Endothelial cell of umbilical vein (primary cell): ENCODE measurements at regions not wholly inside any gene's neighbourhood (a gene's known extent, or its start where the extent isn't known, plus 50 kb on each side); places are given as distances from the start of the nearest gene placed in this dataset.

Source experiments
- BruUV-seq: library from RNA; stranded (reverse); fragments of 400-500 nt; replicated peaks from 2 replicates; lab custom pipeline; 2021; lab: Mats Ljungman, UMichigan
- CTCF ChIA-PET: fragments of 300-600, 350-600 bp; sonication (Branson Sonifier 250); formaldehyde crosslinking; loops from one replicate; lab custom pipeline; 2021; ENCODE audit warnings: antibody characterized with exemption, inconsistent platforms; lab: Charles Lee
- POLR2A ChIA-PET: fragments of 300-600, 350-600 bp; sonication (Branson Sonifier 250); formaldehyde crosslinking; loops from one replicate; lab custom pipeline; 2021; ENCODE audit warnings: antibody characterized with exemption, inconsistent platforms; lab: Charles Lee
- DNase-seq: peaks from one replicate; pipeline ENCODE4 v3.0.0-alpha.2; 2011; ENCODE audit warnings: low read depth, low spot score
- FAIRE-seq: peaks from 2 replicates; lab custom pipeline; 2011; peaks lifted over from hg19 to GRCh38; lab: Jason Lieb, UNC
- H2AFZ ChIP-seq: 2 replicates; pipeline ENCODE4 v1.6.0; 2012; ENCODE audit warnings: low read depth, low read length, control low read depth, inconsistent platforms
- H3K27ac ChIP-seq: 2 replicates; pipeline ENCODE4 v1.5.1; 2011; ENCODE audit warnings: low read depth, mild to moderate bottlenecking, control low read depth, low read length, moderate library complexity; ENCODE audit not compliant: insufficient read depth
- H3K27me3 ChIP-seq, 2 experiments: 2 replicates each; pipeline versions ENCODE4 v1.6.0 to v1.6.1; 2011; ENCODE audit warnings: low read length in 2 of 2, mixed read lengths in 1 of 2; ENCODE audit not compliant: control insufficient read depth in 2 of 2, insufficient read depth in 2 of 2
- H3K36me3 ChIP-seq, 2 experiments: 2 replicates in 1 of 2; 3 replicates in 1 of 2; pipeline ENCODE4 v1.5.1; 2011; ENCODE audit warnings: low read length in 2 of 2, mild to moderate bottlenecking in 1 of 2, moderate library complexity in 1 of 2; ENCODE audit not compliant: control insufficient read depth in 2 of 2, insufficient read depth in 2 of 2; ENCODE audit errors: extremely low read depth in 1 of 2
- H3K4me1 ChIP-seq: 3 replicates; pipeline ENCODE4 v1.5.1; 2011; ENCODE audit warnings: mild to moderate bottlenecking, low read length; ENCODE audit not compliant: control insufficient read depth, insufficient read depth; ENCODE audit errors: extremely low read depth
- H3K4me2 ChIP-seq: 2 replicates; pipeline ENCODE4 v1.6.1; 2011; ENCODE audit warnings: low read length, control low read depth, mixed read lengths; ENCODE audit not compliant: insufficient read depth
- H3K4me3 ChIP-seq, 3 experiments: fragments of 200-600 bp in 1 of 3; sonication (generic), shearing (Covaris generic) in 1 of 3; replicated peaks in 1 of 3; 2 replicates each; pipeline ENCODE4 v1.5.1; 2011 to 2016; ENCODE audit warnings: control low read depth in 3 of 3, low read length in 3 of 3, mild to moderate bottlenecking in 2 of 3, inconsistent platforms in 1 of 3, low read depth in 1 of 3, moderate library complexity in 1 of 3; ENCODE audit not compliant: insufficient read depth in 1 of 3
- H3K79me2 ChIP-seq: 2 replicates; pipeline ENCODE4 v1.6.0; 2012; ENCODE audit warnings: low read length, inconsistent platforms; ENCODE audit not compliant: control insufficient read depth, insufficient read depth
- H3K9ac ChIP-seq: replicated peaks from 2 replicates; pipeline ENCODE3; 2011; ENCODE audit warnings: low read length, control low read depth; ENCODE audit not compliant: insufficient read depth; ENCODE audit errors: extremely low read depth
- H3K9me1 ChIP-seq: replicated peaks from 3 replicates; pipeline ENCODE4 v1.6.0; 2011; ENCODE audit warnings: mild to moderate bottlenecking, low read length; ENCODE audit not compliant: control insufficient read depth, insufficient read depth; ENCODE audit errors: extremely low read depth
- H3K9me3 ChIP-seq: replicated peaks from 2 replicates; pipeline ENCODE4 v1.5.1; 2012; ENCODE audit warnings: low read length, inconsistent platforms; ENCODE audit not compliant: control insufficient read depth, insufficient read depth
- H4K20me1 ChIP-seq: replicated peaks from 2 replicates; pipeline ENCODE3; 2011; ENCODE audit warnings: mild to moderate bottlenecking, low read length; ENCODE audit not compliant: control insufficient read depth, insufficient read depth; ENCODE audit errors: extremely low read depth
- CTCF ChIP-seq, 2 donors: IDR thresholded peaks; 1 replicate in 1 of 2; 2 replicates in 1 of 2; pipeline ENCODE4 v1.5.1; 2011; ENCODE audit warnings: low read length in 2 of 2, mild to moderate bottlenecking in 2 of 2, moderate library complexity in 2 of 2, control low read depth in 1 of 2, inconsistent platforms in 1 of 2, low read depth in 1 of 2; ENCODE audit not compliant: insufficient read depth in 1 of 2; ENCODE audit errors: extremely low read depth in 1 of 2
- EZH2 ChIP-seq: IDR thresholded peaks from 2 replicates; pipeline ENCODE4 v1.6.1; 2012; ENCODE audit warnings: borderline replicate concordance, low read depth, mild to moderate bottlenecking, moderate library complexity, low read length, inconsistent platforms; ENCODE audit not compliant: severe bottlenecking
- FOS ChIP-seq: IDR thresholded peaks from 2 replicates; pipeline ENCODE4 v1.6.1; 2011; ENCODE audit warnings: mild to moderate bottlenecking, low read length, moderate library complexity, borderline replicate concordance; ENCODE audit not compliant: insufficient read depth
- GATA2 ChIP-seq: IDR thresholded peaks from 2 replicates; pipeline ENCODE4 v1.7.0; 2011; ENCODE audit warnings: low read depth, mild to moderate bottlenecking, moderate library complexity, mixed read lengths, low read length; ENCODE audit not compliant: insufficient read length, insufficient read depth
- JUN ChIP-seq: IDR thresholded peaks from 2 replicates; pipeline ENCODE4 v1.6.1; 2011; ENCODE audit warnings: borderline replicate concordance, low read depth; ENCODE audit not compliant: insufficient read length, insufficient read depth
- MYC ChIP-seq: IDR thresholded peaks from one replicate; pipeline ENCODE4 v1.6.1; 2011; ENCODE audit warnings: mild to moderate bottlenecking, low read depth, low read length
- POLR2A ChIP-seq: IDR thresholded peaks from 2 replicates; pipeline ENCODE4 v1.6.1; 2012; ENCODE audit warnings: low read depth, mild to moderate bottlenecking, control low read depth, low read length
- POLR2AphosphoS5 ChIP-seq: IDR thresholded peaks from 2 replicates; pipeline ENCODE4 v1.6.1; 2012; ENCODE audit warnings: low read depth, mild to moderate bottlenecking, control low read depth, low read length, moderate library complexity; ENCODE audit not compliant: insufficient read depth
- dilution Hi-C: fragments of 300-500 bp; cut with MboI; formaldehyde crosslinking; loops from one replicate; pipeline ENCODE4 v1.15.0; 2019; ENCODE audit warnings: low sequenced_read_pairs; ENCODE audit not compliant: extremely low pct_ligation_motif_present
- intact Hi-C: fragments of 100-400 bp; cut with micrococcal nuclease; formaldehyde crosslinking; loops from one replicate; pipeline ENCODE4 v1.10.0; 2022
- TF ChIP-seq, protein P1 (sequence below): IDR thresholded peaks from 2 replicates; pipeline ENCODE4 v1.6.1; 2011; ENCODE audit not compliant: insufficient read depth, insufficient read length

- no peak overlapping the region for H3K4me3 ChIP-seq
- H3K27me3 ChIP-seq = peaks cover 7 to 26% of the 10 kb centered on the region in 2 experiments
- no TSS peak for BruUV-seq
- no peak overlapping the region for H2AFZ ChIP-seq
- DNase-seq (no peak), FAIRE-seq (no peak)
- H3K9me3 ChIP-seq = no peaks in the 10 kb centered on the region
- ChIA-PET CTCF (interaction anchor here (1.0 kb wide), 1 partner anchor 8 kb away, joined by 7 read pairs; no protein-coding TSS in a partner anchor), POLR2A (no interaction called here)
- no peaks in the 10 kb centered on the region for H3K9me1 ChIP-seq
- dilution Hi-C loops = no loop called here
- H3K9ac ChIP-seq = no peak overlapping the region
- H3K4me2 ChIP-seq = no peak overlapping the region
- no peaks in the 10 kb centered on the region for H3K79me2 ChIP-seq
- H3K36me3 ChIP-seq = no peaks in the 10 kb centered on the region
- TF ChIP-seq FOS (no peak), EZH2 (no peak), GATA2 (no peak), JUN (no peak), MYC (no peak), CTCF (IDR thresholded peaks at IDR 0.05; ENCODE audit: extremely low read depth in 1 of 2, insufficient read depth in 1 of 2, low read depth in 1 of 2, low read length in 2 of 2) (no peak), POLR2AphosphoS5 (no peak), POLR2A (no peak)
- TF ChIP-seq, protein P1, sequence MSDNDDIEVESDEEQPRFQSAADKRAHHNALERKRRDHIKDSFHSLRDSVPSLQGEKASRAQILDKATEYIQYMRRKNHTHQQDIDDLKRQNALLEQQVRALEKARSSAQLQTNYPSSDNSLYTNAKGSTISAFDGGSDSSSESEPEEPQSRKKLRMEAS = no peak
- no peaks in the 10 kb centered on the region for H4K20me1 ChIP-seq
- no peak overlapping the region for H3K27ac ChIP-seq
- no peaks in the 10 kb centered on the region for H3K4me1 ChIP-seq
- intact Hi-C loops = no loop called here
These were observed 121.7 kb upstream of the FOXD3 start for GRCh38 chr1:63200676-63201075.
